ENCODE measurements at regions not wholly inside any gene's neighbourhood (a gene's known extent, or its start where the extent isn't known, plus 50 kb on each side); places are given as distances from the start of the nearest gene placed in this dataset.

- TF ChIP-seq CTCF (IDR thresholded peaks at IDR 0.05) (no peak), POLR2A (IDR thresholded peaks at IDR 0.05) (no peak)
Observed at GRCh38 chr13:81874253-81874652, 1533.3 kb upstream of the SPRY2 start.
